DMS 273 treated with DMSO at 0.1 percent for 48 hours (cell line): ENCODE measurements at regions not wholly inside any gene's neighbourhood (a gene's known extent, or its start where the extent isn't known, plus 50 kb on each side); places are given as distances from the start of the nearest gene placed in this dataset.
A peak's percentile ranks its signal among the peaks of the same experiment; 100 is the strongest.

Source experiments
- DNase-seq: peaks from one replicate; lab custom pipeline; 2025; lab: John Stamatoyannopoulos, UW

- no peak for DNase-seq
Observed at GRCh38 chr4:66693694-66694093, 851.6 kb downstream of the CENPC start.

GRCh38 chr4:66691101-66691500, 854.2 kb downstream of the CENPC start:
- no peak for DNase-seq

- DNase-seq: no peak
Observed at GRCh38 chr4:66688674-66689073, 856.6 kb downstream of the CENPC start.

GRCh38 chr4:66687459-66687858, 857.8 kb downstream of the CENPC start:
- no peak for DNase-seq

GRCh38 chr4:66681962-66682361, 863.3 kb downstream of the CENPC start:
- no peak for DNase-seq

GRCh38 chr4:66667249-66667648, 878.1 kb downstream of the CENPC start:
- no peak for DNase-seq

- no peak for DNase-seq
Observed at GRCh38 chr4:66662620-66663019, 882.7 kb downstream of the CENPC start.

GRCh38 chr4:66658809-66659208, 886.5 kb downstream of the CENPC start:
- DNase-seq: no peak

GRCh38 chr4:66655505-66655904, 889.8 kb downstream of the CENPC start:
- no peak for DNase-seq

- no peak for DNase-seq
Observed at GRCh38 chr4:66653937-66654336, 891.4 kb downstream of the CENPC start.

GRCh38 chr4:66649236-66649635, 896.1 kb downstream of the CENPC start:
- DNase-seq: no peak

GRCh38 chr4:66647926-66648325, 897.4 kb downstream of the CENPC start:
- DNase-seq: no peak

GRCh38 chr4:66647476-66647875, 897.8 kb downstream of the CENPC start:
- no peak for DNase-seq

GRCh38 chr4:66640233-66640990, 904.9 kb downstream of the CENPC start:
- no peak for DNase-seq

GRCh38 chr4:66639361-66639760, 905.9 kb downstream of the CENPC start:
- no peak for DNase-seq

- DNase-seq: no peak
Observed at GRCh38 chr4:66636349-66636748, 909.0 kb downstream of the CENPC start.

- DNase-seq: no peak
Observed at GRCh38 chr4:66633477-66633876, 911.8 kb downstream of the CENPC start.

GRCh38 chr4:66629927-66630326, 915.4 kb downstream of the CENPC start:
- no peak for DNase-seq

- DNase-seq: no peak
Observed at GRCh38 chr4:66628146-66628545, 917.2 kb downstream of the CENPC start.

GRCh38 chr4:66625480-66625879, 919.8 kb downstream of the CENPC start:
- no peak for DNase-seq

- no peak for DNase-seq
Observed at GRCh38 chr4:66613591-66613990, 931.7 kb downstream of the CENPC start.

- no peak for DNase-seq
Observed at GRCh38 chr4:66609014-66609413, 936.3 kb downstream of the CENPC start.

GRCh38 chr4:66606908-66607307, 936.6 kb upstream of the EPHA5 start:
- DNase-seq: peak; percentile 19

GRCh38 chr4:66606215-66606614, 935.9 kb upstream of the EPHA5 start:
- DNase-seq: no peak
